ENCODE measurements at regions not wholly inside any gene's neighbourhood (a gene's known extent, or its start where the extent isn't known, plus 50 kb on each side); places are given as distances from the start of the nearest gene placed in this dataset.

- no peak overlapping the region for H3K4me3 ChIP-seq
- no peak for DNase-seq
- intact Hi-C loops (cut with DNase I; ENCODE audit: low total_unique reads), result no loop called here
- H3K27ac ChIP-seq, result no peak overlapping the region
- WGBS, 2 donors, result 91 to 92% methylated on average over 3 of the region's 3 CpGs
- no peak for TF ChIP-seq CTCF (IDR thresholded peaks at IDR 0.05)
- TF ChIP-seq POLR2A (IDR thresholded peaks at IDR 0.05), result no peak
- no peaks in the 10 kb centered on the region for H3K4me1 ChIP-seq
- no peaks in the 10 kb centered on the region for H3K27me3 ChIP-seq
- no peaks in the 10 kb centered on the region for H3K9me3 ChIP-seq
- no peaks in the 10 kb centered on the region for H3K36me3 ChIP-seq (ENCODE audit: low read depth, missing control alignments)
Measured at GRCh38 chr3:67278015-67278618, 280.0 kb downstream of the KBTBD8 start.

- Histone ChIP-seq H3K27me3 (no peaks in the 10 kb centered on the region), H3K27ac (no peak overlapping the region), H3K4me3 (no peak overlapping the region), H3K9me3 (no peaks in the 10 kb centered on the region), H3K36me3 (ENCODE audit: low read depth, missing control alignments) (no peaks in the 10 kb centered on the region), H3K4me1 (no peaks in the 10 kb centered on the region)
- DNase-seq, result no peak
- intact Hi-C loops (cut with DNase I; ENCODE audit: low total_unique reads), result no loop called here
- 89 to 93% methylated on average over 2 of the region's 2 CpGs for WGBS, 2 donors
- TF ChIP-seq POLR2A (IDR thresholded peaks at IDR 0.05), result no peak
- TF ChIP-seq CTCF (IDR thresholded peaks at IDR 0.05), result no peak
Measured at GRCh38 chr3:67286586-67286985, 288.5 kb downstream of the KBTBD8 start.

GRCh38 chr3:67288466-67289106 lies 290.5 kb downstream of the KBTBD8 start:
- Histone ChIP-seq H3K27me3 (no peaks in the 10 kb centered on the region), H3K9me3 (no peaks in the 10 kb centered on the region), H3K4me3 (no peak overlapping the region), H3K27ac (no peak overlapping the region), H3K4me1 (no peaks in the 10 kb centered on the region), H3K36me3 (ENCODE audit: low read depth, missing control alignments) (no peaks in the 10 kb centered on the region)
- TF ChIP-seq POLR2A (IDR thresholded peaks at IDR 0.05), result no peak
- TF ChIP-seq CTCF (IDR thresholded peaks at IDR 0.05), result no peak
- intact Hi-C loops (cut with DNase I; ENCODE audit: low total_unique reads), result no loop called here
- DNase-seq, result no peak
- WGBS, 2 donors, result 85 to 87% methylated on average over 1 of the region's 1 CpG

GRCh38 chr3:67289626-67290025 lies 291.5 kb downstream of the KBTBD8 start:
- TF ChIP-seq CTCF (IDR thresholded peaks at IDR 0.05) (no peak), POLR2A (IDR thresholded peaks at IDR 0.05) (no peak)
- Histone ChIP-seq H3K4me3 (no peak overlapping the region), H3K27me3 (no peaks in the 10 kb centered on the region), H3K36me3 (ENCODE audit: low read depth, missing control alignments) (no peaks in the 10 kb centered on the region), H3K9me3 (no peaks in the 10 kb centered on the region), H3K4me1 (no peaks in the 10 kb centered on the region), H3K27ac (no peak overlapping the region)
- 54 to 65% methylated on average over 1 of the region's 1 CpG for WGBS, 2 donors
- intact Hi-C loops (cut with DNase I; ENCODE audit: low total_unique reads), result no loop called here
- no peak for DNase-seq

- no peak overlapping the region for H3K27ac ChIP-seq
- no peaks in the 10 kb centered on the region for H3K36me3 ChIP-seq (ENCODE audit: low read depth, missing control alignments)
- no peaks in the 10 kb centered on the region for H3K9me3 ChIP-seq
- TF ChIP-seq POLR2A (IDR thresholded peaks at IDR 0.05), result no peak
- TF ChIP-seq CTCF (IDR thresholded peaks at IDR 0.05), result no peak
- WGBS, 2 donors, result 82 to 87% methylated on average over 4 of the region's 4 CpGs
- intact Hi-C loops (cut with DNase I; ENCODE audit: low total_unique reads), result no loop called here
- no peaks in the 10 kb centered on the region for H3K4me1 ChIP-seq
- H3K4me3 ChIP-seq, result no peak overlapping the region
- no peaks in the 10 kb centered on the region for H3K27me3 ChIP-seq
- no peak for DNase-seq
Measured at GRCh38 chr3:67290438-67290837, 292.3 kb downstream of the KBTBD8 start.
